ENCODE measurements at regions not wholly inside any gene's neighbourhood (a gene's known extent, or its start where the extent isn't known, plus 50 kb on each side); places are given as distances from the start of the nearest gene placed in this dataset.

DNA sequence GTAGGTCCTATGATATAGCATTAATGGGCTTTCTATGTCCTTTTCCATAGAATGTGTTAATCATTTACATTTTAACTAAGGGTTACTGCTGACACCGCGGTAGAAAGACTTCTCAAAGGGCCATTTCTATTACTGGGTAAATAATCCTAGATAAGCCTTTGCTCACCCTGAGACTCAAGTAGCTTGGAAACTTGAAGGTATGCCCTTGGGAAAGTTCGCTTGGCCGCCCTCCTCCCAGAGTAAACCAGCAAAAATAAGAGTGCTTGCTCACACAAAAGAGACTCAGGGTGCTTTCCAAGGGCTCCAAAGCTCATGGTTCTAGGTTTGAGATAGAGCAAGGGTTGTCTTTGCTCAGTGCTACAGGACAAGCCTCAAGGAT is 85.8 kb upstream of the TMPRSS2 start:
- TF ChIP-seq, protein P1, sequence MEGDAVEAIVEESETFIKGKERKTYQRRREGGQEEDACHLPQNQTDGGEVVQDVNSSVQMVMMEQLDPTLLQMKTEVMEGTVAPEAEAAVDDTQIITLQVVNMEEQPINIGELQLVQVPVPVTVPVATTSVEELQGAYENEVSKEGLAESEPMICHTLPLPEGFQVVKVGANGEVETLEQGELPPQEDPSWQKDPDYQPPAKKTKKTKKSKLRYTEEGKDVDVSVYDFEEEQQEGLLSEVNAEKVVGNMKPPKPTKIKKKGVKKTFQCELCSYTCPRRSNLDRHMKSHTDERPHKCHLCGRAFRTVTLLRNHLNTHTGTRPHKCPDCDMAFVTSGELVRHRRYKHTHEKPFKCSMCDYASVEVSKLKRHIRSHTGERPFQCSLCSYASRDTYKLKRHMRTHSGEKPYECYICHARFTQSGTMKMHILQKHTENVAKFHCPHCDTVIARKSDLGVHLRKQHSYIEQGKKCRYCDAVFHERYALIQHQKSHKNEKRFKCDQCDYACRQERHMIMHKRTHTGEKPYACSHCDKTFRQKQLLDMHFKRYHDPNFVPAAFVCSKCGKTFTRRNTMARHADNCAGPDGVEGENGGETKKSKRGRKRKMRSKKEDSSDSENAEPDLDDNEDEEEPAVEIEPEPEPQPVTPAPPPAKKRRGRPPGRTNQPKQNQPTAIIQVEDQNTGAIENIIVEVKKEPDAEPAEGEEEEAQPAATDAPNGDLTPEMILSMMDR (conservative IDR thresholded peaks at IDR 0.05), result no peak
- H3K27ac ChIP-seq, result peak overlapping the region; percentile 81

DNA sequence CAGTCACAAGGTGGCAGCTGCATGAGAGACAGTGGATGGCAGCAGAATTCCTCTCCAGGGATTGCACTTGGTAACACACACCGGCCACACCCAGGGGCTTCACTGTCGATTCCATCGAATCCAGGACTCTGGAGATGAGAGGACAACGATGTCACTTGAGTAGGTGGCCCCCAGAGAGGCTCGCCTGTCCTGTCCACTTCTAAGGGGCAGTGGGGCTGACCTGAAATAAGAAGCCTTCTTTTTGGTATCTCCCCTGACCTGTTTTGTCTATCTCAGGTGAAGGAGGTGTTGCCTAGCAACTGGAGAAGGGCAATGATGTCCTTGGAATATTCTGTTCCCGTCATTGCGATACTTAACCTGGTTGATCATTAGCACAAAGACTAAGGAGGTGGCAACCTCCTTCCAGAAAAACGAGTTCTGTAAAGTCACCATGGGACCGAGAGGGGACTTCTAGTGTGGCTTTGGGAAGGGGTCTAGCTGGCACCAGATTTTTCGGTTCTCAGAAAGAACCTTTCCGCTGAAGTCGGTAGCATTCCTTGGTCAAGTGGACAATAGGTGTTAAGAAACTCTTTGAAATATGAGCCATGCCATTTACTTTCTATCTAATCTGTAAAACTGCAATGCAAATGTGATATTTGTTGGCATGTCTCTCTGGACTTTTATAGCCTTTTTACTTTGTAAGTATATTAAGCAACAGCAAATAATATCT is 85.2 kb upstream of the TMPRSS2 start:
- H3K27ac ChIP-seq, result peak overlapping the region; percentile 81
- TF ChIP-seq, protein P1 (conservative IDR thresholded peaks at IDR 0.05), result no peak

DNA sequence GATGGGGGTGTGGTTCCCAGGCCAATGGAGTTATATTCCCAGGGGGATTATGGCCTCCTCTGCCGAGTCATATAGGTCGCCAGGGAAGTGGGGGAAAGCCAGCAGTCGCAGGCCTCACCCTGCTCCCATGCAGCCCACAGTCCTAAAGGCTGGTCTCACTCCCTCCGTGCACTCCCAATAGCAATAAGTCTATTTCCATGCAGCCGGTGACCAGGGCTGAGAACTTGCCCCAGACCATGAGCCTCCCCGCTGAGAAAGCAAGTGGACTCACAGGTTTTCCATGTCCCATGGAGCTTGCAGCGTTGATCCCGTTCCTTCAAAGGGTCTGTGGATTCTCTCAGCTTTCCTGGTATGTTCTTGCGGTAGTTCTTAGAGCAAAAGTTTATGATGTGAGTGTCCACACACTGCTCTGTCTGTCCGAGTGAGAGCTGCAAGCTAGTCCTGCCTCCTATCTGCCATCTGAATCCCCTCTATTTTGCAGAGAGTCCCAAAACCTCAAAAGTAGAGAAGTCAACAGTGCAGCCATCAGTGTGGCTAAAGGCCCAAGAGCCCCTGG is 81.7 kb upstream of the TMPRSS2 start:
- TF ChIP-seq, protein P1 (conservative IDR thresholded peaks at IDR 0.05), result 0 out of 2 replicates have a peak, but pooled peaks have one; percentile 0
- no peak overlapping the region; the same call in 1 of the 2 replicates for H3K27ac ChIP-seq

DNA sequence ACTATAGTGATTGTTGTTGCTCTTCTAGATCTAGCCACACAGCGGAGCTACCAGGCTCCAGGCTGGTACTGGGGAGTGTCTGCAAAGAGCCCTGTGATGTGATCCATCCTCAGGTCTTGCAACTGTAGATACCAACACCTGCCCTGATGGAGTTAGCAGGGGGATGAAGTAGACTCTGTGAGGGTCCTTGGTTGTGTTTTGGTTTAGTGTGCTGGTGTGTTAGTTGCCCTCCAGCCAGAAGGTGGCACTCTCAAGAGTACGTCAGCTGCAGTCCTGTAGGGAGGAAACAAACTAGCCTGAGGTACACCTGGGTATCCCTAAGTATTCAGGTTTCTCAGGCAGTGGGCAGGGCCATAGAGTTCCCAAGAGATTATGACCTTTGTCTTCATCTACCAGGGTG is 81.2 kb upstream of the TMPRSS2 start:
- TF ChIP-seq, protein P1 (conservative IDR thresholded peaks at IDR 0.05), result 0 out of 2 replicates have a peak, but pooled peaks have one; percentile 11
- H3K27ac ChIP-seq, result no peak overlapping the region; the same call in 1 of the 2 replicates

DNA sequence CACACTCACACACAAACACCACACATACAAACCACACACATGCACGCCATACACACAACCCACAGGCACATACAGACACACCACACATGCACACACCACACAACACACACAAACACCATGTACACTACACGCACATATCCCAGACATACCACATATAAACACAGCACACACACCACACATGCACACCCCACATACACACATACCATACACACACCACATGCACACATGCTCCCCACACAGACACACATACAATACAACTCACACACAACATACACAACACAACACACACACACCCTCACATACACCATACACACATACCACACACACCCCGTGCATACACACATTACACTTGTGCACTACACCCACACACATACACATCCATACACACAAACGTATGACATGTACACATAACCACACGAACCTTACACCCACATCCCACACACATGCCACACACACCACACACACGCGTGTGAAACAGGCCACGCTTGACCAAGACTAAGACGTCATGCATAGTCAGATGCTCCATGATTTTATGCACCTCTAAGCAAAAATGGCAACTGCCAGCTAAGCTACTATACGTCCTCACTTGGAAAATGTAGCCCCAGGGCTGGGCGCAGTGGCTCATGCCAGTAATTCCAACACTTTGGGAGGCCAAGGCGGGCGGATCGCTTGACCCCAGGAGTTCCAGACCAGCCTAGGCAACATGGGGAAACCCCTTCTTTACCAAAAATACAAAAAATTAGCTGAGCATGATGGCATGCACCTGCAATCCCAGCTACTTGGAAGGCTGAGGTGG is 77.4 kb upstream of the TMPRSS2 start:
- H3K27ac ChIP-seq, result peak overlapping the region; percentile 96

DNA sequence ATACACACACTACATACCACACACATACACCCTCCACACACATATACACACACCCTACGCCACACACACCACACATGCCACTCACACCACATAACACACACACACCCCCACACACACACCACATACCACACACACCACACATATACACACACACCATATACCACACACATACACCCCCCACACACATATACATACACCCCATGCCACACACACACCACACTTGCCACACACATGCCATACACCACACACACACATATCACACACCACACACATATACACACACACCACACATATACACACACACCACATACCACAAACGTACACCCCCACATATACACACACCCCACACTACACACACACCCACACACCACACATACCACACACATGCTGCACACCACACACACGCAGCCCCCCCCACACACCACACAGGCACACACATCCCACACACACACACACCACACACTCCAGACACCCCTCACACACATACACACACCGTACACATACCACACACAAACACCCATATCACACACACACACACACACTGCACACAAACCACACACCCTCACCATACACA is 76.7 kb upstream of the TMPRSS2 start:
- TF ChIP-seq, protein P1 (conservative IDR thresholded peaks at IDR 0.05), result no peak
- peak overlapping the region; percentile 96 for H3K27ac ChIP-seq

More for the DNA sequence above, 77.4 kb upstream of the TMPRSS2 start:
- TF ChIP-seq, protein P1 (conservative IDR thresholded peaks at IDR 0.05), result no peak

DNA sequence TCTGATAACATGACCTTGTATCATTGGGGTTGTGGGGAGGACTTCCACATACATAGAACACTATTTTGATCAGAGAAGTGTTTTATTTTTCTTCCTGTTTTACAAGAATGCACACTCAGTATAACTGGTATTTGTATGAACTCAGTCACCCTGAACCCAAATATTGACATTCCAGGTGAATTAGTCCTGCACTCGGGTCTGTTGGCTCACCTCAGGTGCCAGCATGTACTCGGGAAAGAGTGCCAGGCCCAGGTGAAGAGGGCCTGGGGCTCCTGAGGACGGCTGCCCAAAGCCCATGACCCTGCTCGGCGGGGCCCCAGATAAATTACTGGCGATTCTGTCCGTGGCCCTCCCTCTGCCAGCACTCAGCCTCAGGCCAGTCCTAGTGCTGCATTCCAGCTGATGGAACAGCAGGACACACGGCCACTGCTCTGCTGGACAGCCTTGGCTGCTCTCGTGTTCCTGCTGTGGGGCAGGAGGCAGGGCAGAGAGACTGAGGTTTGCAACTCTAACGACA is 75.4 kb upstream of the TMPRSS2 start:
- TF ChIP-seq, protein P1 (conservative IDR thresholded peaks at IDR 0.05), result no peak

More for the DNA sequence above, 75.4 kb upstream of the TMPRSS2 start:
- H3K27ac ChIP-seq, result peak overlapping the region; percentile 96

Data from VCaP (cell line).